ENCODE measurements at regions not wholly inside any gene's neighbourhood (a gene's known extent, or its start where the extent isn't known, plus 50 kb on each side); places are given as distances from the start of the nearest gene placed in this dataset.

DNA sequence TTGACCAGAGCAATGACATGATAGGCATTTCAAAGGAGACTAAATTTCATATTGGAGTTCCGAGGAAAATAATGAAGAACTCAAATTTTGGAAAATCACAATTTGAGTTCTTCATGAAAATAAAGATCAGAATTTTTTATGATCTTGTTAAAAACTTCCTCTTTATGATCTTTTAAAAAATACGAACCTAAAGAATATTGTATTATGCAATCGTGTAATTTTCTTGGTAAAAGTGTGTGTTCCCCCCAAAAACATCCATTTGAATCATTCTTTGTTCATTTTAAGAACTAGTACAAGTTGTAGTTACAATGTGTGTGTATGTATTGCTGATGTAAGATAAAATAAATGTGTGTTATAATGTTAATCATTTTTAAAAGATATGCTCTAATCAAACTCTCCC is 79.3 kb upstream of the PDK4 start:
- Histone ChIP-seq H3K36me3 (ENCODE audit: insufficient read depth, low read length) (no peaks in the 10 kb centered on the region), H3K4me3 (ENCODE audit: low read depth, low read length, poor library complexity, severe bottlenecking) (no peak overlapping the region), H3K4me2 (ENCODE audit: low read length) (no peak overlapping the region), H3K27ac (ENCODE audit: low read depth, low read length, poor library complexity, severe bottlenecking) (no peak overlapping the region), H2AFZ (ENCODE audit: low read length) (no peak overlapping the region), H3K9me3 (ENCODE audit: low read length) (no peaks in the 10 kb centered on the region), H3K79me2 (ENCODE audit: insufficient read depth, low read depth, low read length) (no peaks in the 10 kb centered on the region), H4K20me1 (ENCODE audit: insufficient read depth, low read length) (no peaks in the 10 kb centered on the region), H3K9me2 (ENCODE audit: insufficient read depth, low read length) (no peaks in the 10 kb centered on the region), H3K4me1 (ENCODE audit: insufficient read depth, low read length, poor library complexity, severe bottlenecking) (no peaks in the 10 kb centered on the region)
- POLR2A ChIA-PET, result interaction anchor here (0.9 kb wide), 1 partner anchor 147 kb away, joined by 3 read pairs; no protein-coding TSS in a partner anchor
- intact Hi-C loops (cut with micrococcal nuclease; ENCODE audit: unreplicated experiment), result no loop called here
- BruUV-seq (replicated peaks), result no TSS peak
- CTCF ChIA-PET (ENCODE audit: unreplicated experiment), result no interaction called here
- TF ChIP-seq EZH2phosphoT487 (IDR thresholded peaks at IDR 0.05; ENCODE audit: borderline replicate concordance, low read depth, low read length), result no peak
- TF ChIP-seq, protein P1, sequence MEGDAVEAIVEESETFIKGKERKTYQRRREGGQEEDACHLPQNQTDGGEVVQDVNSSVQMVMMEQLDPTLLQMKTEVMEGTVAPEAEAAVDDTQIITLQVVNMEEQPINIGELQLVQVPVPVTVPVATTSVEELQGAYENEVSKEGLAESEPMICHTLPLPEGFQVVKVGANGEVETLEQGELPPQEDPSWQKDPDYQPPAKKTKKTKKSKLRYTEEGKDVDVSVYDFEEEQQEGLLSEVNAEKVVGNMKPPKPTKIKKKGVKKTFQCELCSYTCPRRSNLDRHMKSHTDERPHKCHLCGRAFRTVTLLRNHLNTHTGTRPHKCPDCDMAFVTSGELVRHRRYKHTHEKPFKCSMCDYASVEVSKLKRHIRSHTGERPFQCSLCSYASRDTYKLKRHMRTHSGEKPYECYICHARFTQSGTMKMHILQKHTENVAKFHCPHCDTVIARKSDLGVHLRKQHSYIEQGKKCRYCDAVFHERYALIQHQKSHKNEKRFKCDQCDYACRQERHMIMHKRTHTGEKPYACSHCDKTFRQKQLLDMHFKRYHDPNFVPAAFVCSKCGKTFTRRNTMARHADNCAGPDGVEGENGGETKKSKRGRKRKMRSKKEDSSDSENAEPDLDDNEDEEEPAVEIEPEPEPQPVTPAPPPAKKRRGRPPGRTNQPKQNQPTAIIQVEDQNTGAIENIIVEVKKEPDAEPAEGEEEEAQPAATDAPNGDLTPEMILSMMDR (conservative IDR thresholded peaks at IDR 0.05; ENCODE audit: low read length), result no peak
- no peak for DNase-seq (ENCODE audit: low spot score)

DNA sequence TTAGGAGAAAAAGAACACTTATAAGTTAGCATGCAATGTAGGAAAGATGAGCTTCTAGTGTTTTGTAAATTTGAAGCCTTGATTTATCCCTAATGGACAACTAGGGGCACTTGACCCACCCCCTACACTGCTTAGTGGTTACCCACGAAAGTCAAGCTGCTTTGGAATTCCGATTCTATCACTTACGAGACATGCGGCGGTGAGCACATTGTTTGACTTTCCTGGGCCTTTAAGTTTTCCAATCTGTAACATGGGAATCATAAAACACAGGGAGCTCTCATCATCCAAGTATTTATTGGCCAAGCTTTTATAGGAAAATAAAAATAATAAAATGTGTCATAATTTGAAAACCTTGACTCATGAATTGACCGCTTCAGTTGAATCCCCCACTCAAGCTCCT is 78.7 kb upstream of the PDK4 start:
- CTCF ChIA-PET (ENCODE audit: unreplicated experiment), result no interaction called here
- Histone ChIP-seq H3K4me2 (ENCODE audit: low read length) (no peak overlapping the region), H3K79me2 (ENCODE audit: insufficient read depth, low read depth, low read length) (no peaks in the 10 kb centered on the region), H3K9me2 (ENCODE audit: insufficient read depth, low read length) (no peaks in the 10 kb centered on the region), H4K20me1 (ENCODE audit: insufficient read depth, low read length) (no peaks in the 10 kb centered on the region), H3K27ac (ENCODE audit: low read depth, low read length, poor library complexity, severe bottlenecking) (no peak overlapping the region), H3K4me3 (ENCODE audit: low read depth, low read length, poor library complexity, severe bottlenecking) (no peak overlapping the region), H3K36me3 (ENCODE audit: insufficient read depth, low read length) (no peaks in the 10 kb centered on the region), H3K9me3 (ENCODE audit: low read length) (no peaks in the 10 kb centered on the region), H3K4me1 (ENCODE audit: insufficient read depth, low read length, poor library complexity, severe bottlenecking) (no peaks in the 10 kb centered on the region), H2AFZ (ENCODE audit: low read length) (no peak overlapping the region)
- no peak for TF ChIP-seq EZH2phosphoT487 (IDR thresholded peaks at IDR 0.05; ENCODE audit: borderline replicate concordance, low read depth, low read length)
- intact Hi-C loops (cut with micrococcal nuclease; ENCODE audit: unreplicated experiment), result no loop called here
- BruUV-seq (replicated peaks), result no TSS peak
- POLR2A ChIA-PET, result interaction anchor here (0.9 kb wide), 1 partner anchor 146 kb away, joined by 3 read pairs; no protein-coding TSS in a partner anchor
- DNase-seq (ENCODE audit: low spot score), result no peak

DNA sequence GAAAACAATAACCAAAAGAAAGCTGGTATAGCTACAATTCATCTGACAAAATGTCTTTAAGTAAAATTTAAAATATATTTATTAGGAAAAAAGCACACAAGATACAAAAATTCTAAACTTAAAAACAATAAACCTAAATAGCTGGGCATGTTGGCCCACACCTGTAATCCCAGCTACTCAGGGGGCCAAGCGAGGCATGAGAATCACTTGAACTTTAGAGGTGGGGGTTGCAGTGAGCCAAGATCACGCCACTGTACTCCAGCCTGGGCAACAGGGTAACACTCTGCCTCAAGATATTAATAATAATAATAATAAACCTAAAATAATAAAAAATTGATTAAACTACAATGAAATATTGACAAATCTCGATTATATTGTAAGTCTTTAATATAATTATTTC is 77.8 kb upstream of the PDK4 start:
- no peaks in the 10 kb centered on the region for H3K36me3 ChIP-seq (ENCODE audit: insufficient read depth, low read length)
- H3K9me3 ChIP-seq (ENCODE audit: low read length), result no peaks in the 10 kb centered on the region
- ChIA-PET CTCF (ENCODE audit: unreplicated experiment) (no interaction called here), POLR2A (interaction anchor here (0.7 kb wide), 1 partner anchor 12 kb away, joined by 3 read pairs; no protein-coding TSS in a partner anchor)
- no peaks in the 10 kb centered on the region for H4K20me1 ChIP-seq (ENCODE audit: insufficient read depth, low read length)
- no TSS peak for BruUV-seq (replicated peaks)
- no peak overlapping the region for H3K4me2 ChIP-seq (ENCODE audit: low read length)
- no peaks in the 10 kb centered on the region for H3K79me2 ChIP-seq (ENCODE audit: insufficient read depth, low read depth, low read length)
- no peak overlapping the region for H2AFZ ChIP-seq (ENCODE audit: low read length)
- no peak overlapping the region for H3K4me3 ChIP-seq (ENCODE audit: low read depth, low read length, poor library complexity, severe bottlenecking)
- intact Hi-C loops (cut with micrococcal nuclease; ENCODE audit: unreplicated experiment), result no loop called here
- H3K9me2 ChIP-seq (ENCODE audit: insufficient read depth, low read length), result no peaks in the 10 kb centered on the region
- TF ChIP-seq, protein P1 (conservative IDR thresholded peaks at IDR 0.05; ENCODE audit: low read length), result no peak
- TF ChIP-seq EZH2phosphoT487 (IDR thresholded peaks at IDR 0.05; ENCODE audit: borderline replicate concordance, low read depth, low read length), result no peak
- no peak overlapping the region for H3K27ac ChIP-seq (ENCODE audit: low read depth, low read length, poor library complexity, severe bottlenecking)
- DNase-seq (ENCODE audit: low spot score), result no peak
- no peaks in the 10 kb centered on the region for H3K4me1 ChIP-seq (ENCODE audit: insufficient read depth, low read length, poor library complexity, severe bottlenecking)

Measured in OCI-LY7 (cell line).